ENCODE measurements at regions not wholly inside any gene's neighbourhood (a gene's known extent, or its start where the extent isn't known, plus 50 kb on each side); places are given as distances from the start of the nearest gene placed in this dataset.

GRCh38 chr4:11232015-11232414 is 196.7 kb downstream of the HS3ST1 start:
- no peaks in the 10 kb centered on the region for H3K4me1 ChIP-seq

GRCh38 chr4:11230866-11231265 is 197.8 kb downstream of the HS3ST1 start:
- H3K4me3 ChIP-seq, result no peak overlapping the region
- no peaks in the 10 kb centered on the region for H3K36me3 ChIP-seq
- TF ChIP-seq POLR2A (IDR thresholded peaks at IDR 0.05) (no peak), CTCF (IDR thresholded peaks at IDR 0.05 in 4 of 5, conservative IDR thresholded peaks at IDR 0.05 in 1 of 5) (no peak)
- intact Hi-C loops (cut with DNase I; ENCODE audit: low total_unique reads), result no loop called here
- no peaks in the 10 kb centered on the region for H3K9me3 ChIP-seq
- in situ Hi-C loops (cut with MboI; ENCODE audit: low sequenced_read_pairs in 4 of 4), result no loop called here
- H3K27ac ChIP-seq, result no peak overlapping the region
- ATAC-seq, result no peak
- DNase-seq, result no peak
- H3K4me1 ChIP-seq, result no peaks in the 10 kb centered on the region
- no peaks in the 10 kb centered on the region for H3K27me3 ChIP-seq

More at GRCh38 chr4:11232015-11232414, 196.7 kb downstream of the HS3ST1 start:
- in situ Hi-C loops (cut with MboI; ENCODE audit: low sequenced_read_pairs in 4 of 4), result no loop called here
- no peak for ATAC-seq
- Histone ChIP-seq H3K27ac (no peak overlapping the region), H3K36me3 (no peaks in the 10 kb centered on the region), H3K4me3 (no peak overlapping the region), H3K27me3 (no peaks in the 10 kb centered on the region), H3K9me3 (no peaks in the 10 kb centered on the region)
- DNase-seq, result no peak
- TF ChIP-seq CTCF (IDR thresholded peaks at IDR 0.05 in 4 of 5, conservative IDR thresholded peaks at IDR 0.05 in 1 of 5) (no peak), POLR2A (IDR thresholded peaks at IDR 0.05) (no peak)
- intact Hi-C loops (cut with DNase I; ENCODE audit: low total_unique reads), result no loop called here

GRCh38 chr4:11228530-11228929 is 200.2 kb downstream of the HS3ST1 start:
- intact Hi-C loops (cut with DNase I; ENCODE audit: low total_unique reads), result no loop called here
- no peaks in the 10 kb centered on the region for H3K27me3 ChIP-seq

GRCh38 chr4:11223311-11223710 is 205.4 kb downstream of the HS3ST1 start:
- ATAC-seq (no peak), DNase-seq (no peak)
- TF ChIP-seq CTCF (IDR thresholded peaks at IDR 0.05 in 4 of 5, conservative IDR thresholded peaks at IDR 0.05 in 1 of 5) (no peak), POLR2A (IDR thresholded peaks at IDR 0.05) (no peak)
- Histone ChIP-seq H3K27ac (no peak overlapping the region), H3K4me3 (no peak overlapping the region), H3K9me3 (no peaks in the 10 kb centered on the region), H3K36me3 (no peaks in the 10 kb centered on the region), H3K4me1 (no peaks in the 10 kb centered on the region), H3K27me3 (no peaks in the 10 kb centered on the region)
- intact Hi-C loops (cut with DNase I; ENCODE audit: low total_unique reads) (no loop called here), in situ Hi-C loops (cut with MboI; ENCODE audit: low sequenced_read_pairs in 4 of 4) (no loop called here)

More at GRCh38 chr4:11228530-11228929, 200.2 kb downstream of the HS3ST1 start:
- Histone ChIP-seq H3K9me3 (no peaks in the 10 kb centered on the region), H3K36me3 (no peaks in the 10 kb centered on the region), H3K27ac (no peak overlapping the region), H3K4me1 (no peaks in the 10 kb centered on the region), H3K4me3 (no peak overlapping the region)
- in situ Hi-C loops (cut with MboI; ENCODE audit: low sequenced_read_pairs in 4 of 4), result no loop called here
- no peak for DNase-seq
- TF ChIP-seq POLR2A (IDR thresholded peaks at IDR 0.05) (no peak), CTCF (IDR thresholded peaks at IDR 0.05 in 4 of 5, conservative IDR thresholded peaks at IDR 0.05 in 1 of 5) (no peak)
- no peak for ATAC-seq

GRCh38 chr4:11218692-11219091 is 210.0 kb downstream of the HS3ST1 start:
- DNase-seq, result no peak
- Histone ChIP-seq H3K9me3 (no peaks in the 10 kb centered on the region), H3K27ac (no peak overlapping the region), H3K4me3 (no peak overlapping the region), H3K4me1 (no peaks in the 10 kb centered on the region), H3K36me3 (no peaks in the 10 kb centered on the region), H3K27me3 (no peaks in the 10 kb centered on the region)
- in situ Hi-C loops (cut with MboI; ENCODE audit: low sequenced_read_pairs in 4 of 4), result no loop called here
- intact Hi-C loops (cut with DNase I; ENCODE audit: low total_unique reads), result no loop called here
- no peak for ATAC-seq
- TF ChIP-seq POLR2A (IDR thresholded peaks at IDR 0.05) (no peak), CTCF (IDR thresholded peaks at IDR 0.05 in 4 of 5, conservative IDR thresholded peaks at IDR 0.05 in 1 of 5) (no peak)

All from gastrocnemius medialis (tissue), 4 donors.